NCI-H2196 treated with DMSO at 0.1 percent for 48 hours (cell line): ENCODE measurements at regions not wholly inside any gene's neighbourhood (a gene's known extent, or its start where the extent isn't known, plus 50 kb on each side); places are given as distances from the start of the nearest gene placed in this dataset.

Experiments
- DNase-seq: peaks from one replicate; lab custom pipeline; 2025; ENCODE audit not compliant: unreplicated experiment; lab: John Stamatoyannopoulos, UW

DNA sequence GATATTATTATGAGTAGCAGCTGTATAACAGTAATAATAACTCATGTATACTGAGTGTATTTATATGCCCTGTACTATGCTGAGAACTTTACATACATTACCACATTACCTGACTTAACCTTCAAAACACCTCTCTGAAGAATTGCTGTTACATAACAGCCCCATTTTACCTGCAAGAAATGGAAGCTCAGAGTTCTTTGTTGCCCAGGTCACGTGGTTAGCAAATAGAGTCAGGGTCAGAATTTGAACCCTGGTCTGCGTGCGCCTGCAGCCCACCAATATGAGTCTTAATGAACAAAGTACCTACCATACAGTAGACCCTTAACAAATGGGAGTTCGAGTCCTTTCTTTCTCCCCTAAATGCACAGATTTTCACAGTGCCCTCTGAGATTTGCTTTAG lies 101.9 kb downstream of the MCFD2 start:
- no peak for DNase-seq

DNA sequence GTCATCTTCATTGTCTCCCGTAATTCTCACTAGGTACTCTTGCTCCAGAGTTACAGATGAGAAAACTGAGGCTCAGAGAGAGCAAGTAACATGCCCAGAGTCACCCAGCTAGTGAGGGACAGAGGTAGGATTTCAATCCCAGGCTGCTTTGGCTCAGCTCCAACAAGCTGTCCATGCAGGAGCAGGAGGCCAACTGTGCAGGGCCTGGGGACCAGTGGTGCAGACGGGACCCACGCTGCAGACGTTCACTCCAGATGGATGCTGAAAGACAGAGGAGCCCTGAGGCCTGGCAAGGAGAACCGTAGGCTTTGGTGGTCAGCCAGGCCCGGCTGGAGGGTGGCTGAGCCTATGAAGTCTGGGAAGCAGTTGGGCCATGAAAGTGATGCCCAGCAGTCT lies 102.6 kb downstream of the MCFD2 start:
- no peak for DNase-seq
